GM19324 (cell line): ENCODE measurements at regions not wholly inside any gene's neighbourhood (a gene's known extent, or its start where the extent isn't known, plus 50 kb on each side); places are given as distances from the start of the nearest gene placed in this dataset.
"Not testable (repeated sequence)": the region's sequence is repeated elsewhere in the genome, so short reads cannot be mapped to it uniquely, and the experiment has no call there.

Experiments used
- ATAC-seq: cut with Tn5 transposase; IDR thresholded peaks from one replicate; pipeline ENCODE4 v1.9.1; 2021; ENCODE audit warnings: mild to moderate bottlenecking, moderate library complexity; ENCODE audit not compliant: unreplicated experiment, low FRiP score

GRCh38 chr6:6808915-6809314 is 220.4 kb downstream of the LY86 start:
- no peak for ATAC-seq

GRCh38 chr6:6810727-6811126 is 222.2 kb downstream of the LY86 start:
- no peak for ATAC-seq

GRCh38 chr6:6811128-6812009 is 222.8 kb downstream of the LY86 start:
- no peak for ATAC-seq

- ATAC-seq = no peak
Observed at GRCh38 chr6:6812427-6812826, 223.9 kb downstream of the LY86 start.

GRCh38 chr6:6815732-6816131 is 227.2 kb downstream of the LY86 start:
- no peak for ATAC-seq

GRCh38 chr6:6816716-6817115 is 228.2 kb downstream of the LY86 start:
- ATAC-seq = no peak

- no peak for ATAC-seq
Observed at GRCh38 chr6:6818078-6818639, 229.6 kb downstream of the LY86 start.

- ATAC-seq = no peak
Observed at GRCh38 chr6:6820641-6821238, 232.2 kb downstream of the LY86 start.

GRCh38 chr6:6821639-6822261 is 233.2 kb downstream of the LY86 start:
- no peak for ATAC-seq

- ATAC-seq = no peak
Observed at GRCh38 chr6:6823030-6823429, 234.5 kb downstream of the LY86 start.

GRCh38 chr6:6823568-6824224 is 235.2 kb downstream of the LY86 start:
- ATAC-seq = no peak

- ATAC-seq = no peak
Observed at GRCh38 chr6:6824381-6824780, 235.9 kb downstream of the LY86 start.

GRCh38 chr6:6825193-6825784 is 236.8 kb downstream of the LY86 start:
- no peak for ATAC-seq

GRCh38 chr6:6826095-6826901 is 237.8 kb downstream of the LY86 start:
- ATAC-seq = peak; percentile 73

- no peak for ATAC-seq
Observed at GRCh38 chr6:6826961-6827360, 238.4 kb downstream of the LY86 start.

- no peak for ATAC-seq
Observed at GRCh38 chr6:6829872-6830685, 241.6 kb downstream of the LY86 start.

- not testable (repeated sequence) for ATAC-seq
Observed at GRCh38 chr6:6830686-6831063, 242.2 kb downstream of the LY86 start.

- ATAC-seq = no peak
Observed at GRCh38 chr6:6832439-6832838, 243.9 kb downstream of the LY86 start.
